Esophagus squamous epithelium (tissue), 4 donors: ENCODE measurements at regions not wholly inside any gene's neighbourhood (a gene's known extent, or its start where the extent isn't known, plus 50 kb on each side); places are given as distances from the start of the nearest gene placed in this dataset.

Source experiments
- CTCF ChIP-seq, 6 experiments: fragments of 450-650 bp in 4 of 6; fragments of 200-600 bp in 2 of 6; sonication (generic) in 2 of 6; IDR thresholded peaks; one replicate each; pipeline ENCODE4 v1.5.1; 2016 to 2019; ENCODE audit warnings: antibody characterized with exemption in 6 of 6, mild to moderate bottlenecking in 4 of 6, moderate library complexity in 4 of 6
- POLR2A ChIP-seq, 4 donors: fragments of 450-650 bp; IDR thresholded peaks; one replicate each; pipeline ENCODE4 v1.6.1; 2017; ENCODE audit warnings: antibody characterized with exemption in 4 of 4, mild to moderate bottlenecking in 4 of 4, moderate library complexity in 3 of 4

GRCh38 chr6:4192627-4193026 is 57.3 kb upstream of the ECI2 start:
- TF ChIP-seq CTCF (IDR thresholded peaks at IDR 0.05) (no peak), POLR2A (IDR thresholded peaks at IDR 0.05) (no peak)
